GM21786 (cell line): ENCODE measurements at regions not wholly inside any gene's neighbourhood (a gene's known extent, or its start where the extent isn't known, plus 50 kb on each side); places are given as distances from the start of the nearest gene placed in this dataset.
"Not testable (repeated sequence)": the region's sequence is repeated elsewhere in the genome, so short reads cannot be mapped to it uniquely, and the experiment has no call there.

ENCODE experiments used
- ATAC-seq: cut with Tn5 transposase; IDR thresholded peaks from one replicate; pipeline ENCODE4 v1.9.1; 2021; ENCODE audit not compliant: unreplicated experiment

GRCh38 chr12:13404111-13404628 is 207.6 kb downstream of the EMP1 start:
- no peak for ATAC-seq

GRCh38 chr12:13391375-13391774 is 194.8 kb downstream of the EMP1 start:
- not testable (repeated sequence) for ATAC-seq

- no peak for ATAC-seq
Measured at GRCh38 chr12:13390918-13391317, 194.4 kb downstream of the EMP1 start.

GRCh38 chr12:13390381-13390861 is 193.9 kb downstream of the EMP1 start:
- no peak for ATAC-seq

- ATAC-seq, result no peak
Measured at GRCh38 chr12:13387101-13387500, 190.6 kb downstream of the EMP1 start.

- no peak for ATAC-seq
Measured at GRCh38 chr12:13386323-13387039, 190.0 kb downstream of the EMP1 start.

- ATAC-seq, result no peak
Measured at GRCh38 chr12:13383379-13383778, 186.9 kb downstream of the EMP1 start.

- ATAC-seq, result no peak
Measured at GRCh38 chr12:13380297-13380696, 183.8 kb downstream of the EMP1 start.

- no peak for ATAC-seq
Measured at GRCh38 chr12:13379531-13380188, 183.1 kb downstream of the EMP1 start.

GRCh38 chr12:13377698-13378097 is 181.2 kb downstream of the EMP1 start:
- ATAC-seq, result no peak

GRCh38 chr12:13376610-13377373 is 180.3 kb downstream of the EMP1 start:
- no peak for ATAC-seq

- ATAC-seq, result no peak
Measured at GRCh38 chr12:13375583-13376345, 179.2 kb downstream of the EMP1 start.

GRCh38 chr12:13374793-13375192 is 178.3 kb downstream of the EMP1 start:
- ATAC-seq, result no peak

- no peak for ATAC-seq
Measured at GRCh38 chr12:13373803-13374202, 177.3 kb downstream of the EMP1 start.

- no peak for ATAC-seq
Measured at GRCh38 chr12:13373131-13373530, 176.6 kb downstream of the EMP1 start.

- no peak for ATAC-seq
Measured at GRCh38 chr12:13372386-13372785, 175.9 kb downstream of the EMP1 start.

GRCh38 chr12:13371797-13372196 is 175.3 kb downstream of the EMP1 start:
- ATAC-seq, result no peak

GRCh38 chr12:13371367-13371766 is 174.8 kb downstream of the EMP1 start:
- ATAC-seq, result no peak

GRCh38 chr12:13369474-13370056 is 173.0 kb downstream of the EMP1 start:
- no peak for ATAC-seq

- no peak for ATAC-seq
Measured at GRCh38 chr12:13368971-13369370, 172.4 kb downstream of the EMP1 start.
